Coronary artery (tissue), 2 donors: ENCODE measurements at regions not wholly inside any gene's neighbourhood (a gene's known extent, or its start where the extent isn't known, plus 50 kb on each side); places are given as distances from the start of the nearest gene placed in this dataset.

Source experiments
- DNase-seq: peaks from one replicate; pipeline ENCODE4 v3.0.0-alpha.2; 2017; ENCODE audit warnings: low spot score
- H3K27ac ChIP-seq, 2 donors: fragments of 200-600 bp; sonication (generic); one replicate each; pipeline ENCODE4 v1.5.1; 2016 to 2019
- H3K4me3 ChIP-seq: fragments of 200-600 bp; sonication (generic); 2 replicates; pipeline ENCODE4 v1.5.1; 2016; ENCODE audit warnings: mild to moderate bottlenecking, moderate library complexity
- CTCF ChIP-seq: fragments of 200-600 bp; sonication (generic); IDR thresholded peaks from one replicate; pipeline ENCODE4 v1.5.1; 2019; ENCODE audit warnings: antibody characterized with exemption

- TF ChIP-seq CTCF, result no peak
- no peak for DNase-seq
- H3K4me3 ChIP-seq, result no peak overlapping the region
- no peak overlapping the region for H3K27ac ChIP-seq
These were observed 669.8 kb upstream of the LRFN5 start for GRCh38 chr14:40936861-40937260.

- no peak overlapping the region for H3K27ac ChIP-seq
- no peak for TF ChIP-seq CTCF
- DNase-seq, result no peak
- H3K4me3 ChIP-seq, result no peak overlapping the region
These were observed 686.3 kb upstream of the LRFN5 start for GRCh38 chr14:40920380-40920779.

- Histone ChIP-seq H3K27ac (no peak overlapping the region), H3K4me3 (no peak overlapping the region)
- DNase-seq, result no peak
- TF ChIP-seq CTCF, result no peak
These were observed 695.5 kb upstream of the LRFN5 start for GRCh38 chr14:40911141-40911540.

GRCh38 chr14:40909906-40910305 lies 696.8 kb upstream of the LRFN5 start:
- Histone ChIP-seq H3K4me3 (no peak overlapping the region), H3K27ac (no peak overlapping the region)
- DNase-seq, result no peak
- TF ChIP-seq CTCF, result no peak

- TF ChIP-seq CTCF, result no peak
- DNase-seq, result no peak
- Histone ChIP-seq H3K4me3 (no peak overlapping the region), H3K27ac (no peak overlapping the region)
These were observed 703.0 kb upstream of the LRFN5 start for GRCh38 chr14:40903709-40904108.

GRCh38 chr14:40899435-40899834 lies 707.2 kb upstream of the LRFN5 start:
- no peak for DNase-seq

GRCh38 chr14:40894846-40895245 lies 711.8 kb upstream of the LRFN5 start:
- Histone ChIP-seq H3K27ac (no peak overlapping the region), H3K4me3 (no peak overlapping the region)
- TF ChIP-seq CTCF, result no peak
- DNase-seq, result no peak

More at GRCh38 chr14:40899435-40899834, 707.2 kb upstream of the LRFN5 start:
- no peak overlapping the region for H3K4me3 ChIP-seq
- TF ChIP-seq CTCF, result no peak
- no peak overlapping the region for H3K27ac ChIP-seq
